ENCODE measurements at regions not wholly inside any gene's neighbourhood (a gene's known extent, or its start where the extent isn't known, plus 50 kb on each side); places are given as distances from the start of the nearest gene placed in this dataset.

DNA sequence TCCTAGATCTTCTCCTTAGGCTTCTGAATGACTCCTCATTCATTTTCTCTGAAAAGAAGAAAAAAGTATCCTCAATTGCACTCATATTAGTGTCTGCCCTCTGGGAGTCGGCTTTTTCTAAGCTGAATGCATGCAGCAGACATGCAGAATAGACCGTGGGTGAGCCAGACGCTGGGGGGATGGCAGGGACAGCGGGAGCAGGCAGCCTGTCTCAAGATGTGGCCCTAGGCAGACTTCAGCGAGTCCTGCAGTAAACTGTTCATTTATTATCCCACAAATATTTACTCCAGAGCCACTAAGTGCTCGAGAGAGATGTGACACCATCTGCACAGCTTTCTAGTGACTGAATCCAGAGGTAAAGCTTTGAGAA, 164.9 kb upstream of the RAI14 start:
- no peaks in the 10 kb centered on the region for H3K9me3 Mint-ChIP-seq

DNA sequence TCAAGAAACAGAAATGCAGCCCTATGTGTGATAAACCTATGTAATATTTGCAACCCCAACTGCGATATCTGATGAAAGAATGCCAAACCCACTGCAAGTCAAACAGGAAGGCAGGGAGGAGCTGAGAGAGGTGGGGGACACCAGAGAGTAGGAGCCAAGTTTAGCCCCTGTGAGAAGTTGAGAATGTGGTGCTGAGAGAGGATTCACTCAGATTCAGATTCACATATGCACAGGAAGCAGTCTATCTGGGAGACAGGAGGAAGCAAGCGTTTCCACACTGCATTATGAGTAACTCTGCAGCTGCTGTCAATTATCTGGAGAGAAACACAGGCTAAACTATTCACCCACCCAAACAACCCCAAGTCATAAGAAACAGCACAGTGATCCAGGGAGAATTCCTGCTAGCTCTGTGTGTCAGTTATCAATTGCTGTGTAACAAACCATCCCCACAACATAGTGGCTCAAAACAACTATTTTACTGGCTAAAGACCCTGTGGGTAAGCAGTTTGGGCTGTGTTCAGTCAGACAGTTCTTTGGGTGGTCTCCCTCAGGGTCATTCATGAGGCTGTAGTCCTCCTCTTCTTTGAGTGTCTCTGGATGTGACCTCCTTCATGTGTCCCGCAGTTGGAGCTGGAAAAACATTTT, 161.9 kb upstream of the RAI14 start:
- Mint-ChIP-seq H3K4me3 (no peak overlapping the region), H3K9me3 (no peaks in the 10 kb centered on the region), H3K36me3 (ENCODE audit: insufficient read depth) (peaks cover 2% of the 10 kb centered on the region), H3K4me1 (ENCODE audit: low read depth in 2 of 2) (peaks cover 10 to 25% of the 10 kb centered on the region in 2 donors), H3K27me3 (peaks cover 0 to 33% of the 10 kb centered on the region in 2 donors), H3K27ac (peak overlapping the region in 1 of 2 donors; percentile 85)
- DNase-seq (no peak), ATAC-seq (replicated peaks) (peak; percentile 21)

More for the DNA sequence above, 164.9 kb upstream of the RAI14 start:
- ATAC-seq (replicated peaks) = no peak
- Mint-ChIP-seq H3K27me3 (peaks cover 16 to 47% of the 10 kb centered on the region in 2 donors), H3K4me1 (ENCODE audit: low read depth in 2 of 2) (peaks cover 6 to 17% of the 10 kb centered on the region in 2 donors), H3K36me3 (ENCODE audit: insufficient read depth) (peaks cover 2% of the 10 kb centered on the region), H3K27ac (no peak overlapping the region), H3K4me3 (no peak overlapping the region)
- DNase-seq = no peak

DNA sequence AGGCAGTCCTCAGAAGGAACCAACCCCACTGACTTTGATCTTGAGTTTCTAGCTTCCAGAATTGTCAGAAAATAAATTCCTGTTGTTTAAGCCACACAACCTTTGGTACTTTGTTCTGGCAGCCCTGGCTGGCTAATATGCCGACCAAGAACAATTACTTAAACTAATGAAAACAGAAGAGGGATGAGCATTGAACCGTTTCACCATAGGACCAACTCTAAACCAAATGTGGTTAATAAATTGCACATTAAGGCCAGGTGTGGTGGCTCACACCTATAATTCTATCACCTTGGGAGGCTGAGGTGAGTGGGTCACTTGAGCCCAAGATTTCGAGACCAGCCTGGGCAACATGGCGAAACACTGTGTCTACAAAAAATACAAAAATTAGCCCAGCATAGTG, 160.9 kb upstream of the RAI14 start:
- H3K27me3 Mint-ChIP-seq = peaks cover 0 to 25% of the 10 kb centered on the region in 2 donors
- H3K27ac Mint-ChIP-seq = peak overlapping the region in 1 of 2 donors; percentile 85
- peaks cover 13 to 28% of the 10 kb centered on the region in 2 donors for H3K4me1 Mint-ChIP-seq (ENCODE audit: low read depth in 2 of 2)
- no peak overlapping the region for H3K4me3 Mint-ChIP-seq
- H3K9me3 Mint-ChIP-seq = no peaks in the 10 kb centered on the region
- DNase-seq (no peak), ATAC-seq (replicated peaks) (no peak)
- H3K36me3 Mint-ChIP-seq (ENCODE audit: insufficient read depth) = no peaks in the 10 kb centered on the region

DNA sequence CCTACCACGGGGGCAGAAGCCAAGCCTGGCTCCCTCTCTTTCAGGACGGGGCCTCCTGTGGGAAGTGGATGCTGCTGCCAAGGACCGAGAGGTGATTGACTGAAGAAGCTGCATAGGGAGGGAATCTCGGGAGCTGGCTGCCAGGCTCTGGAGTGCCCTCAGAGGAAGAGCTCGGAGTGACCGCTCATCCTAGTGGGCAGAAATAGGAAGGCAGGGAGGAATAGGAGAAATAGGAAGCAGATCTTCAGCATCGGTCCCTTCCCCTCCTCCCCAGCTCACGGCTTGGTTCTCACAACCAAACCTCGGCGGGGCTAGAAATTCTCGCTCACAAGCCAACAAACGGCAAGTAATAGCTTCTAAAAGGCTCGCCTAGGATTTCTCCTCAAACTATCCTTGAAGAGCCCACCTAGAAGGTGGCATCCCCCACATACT, 159.9 kb upstream of the RAI14 start:
- Mint-ChIP-seq H3K36me3 (ENCODE audit: insufficient read depth) (no peaks in the 10 kb centered on the region), H3K4me1 (ENCODE audit: low read depth in 2 of 2) (peaks cover 12 to 23% of the 10 kb centered on the region in 2 donors), H3K4me3 (no peak overlapping the region), H3K9me3 (no peaks in the 10 kb centered on the region), H3K27ac (no peak overlapping the region), H3K27me3 (peaks cover 0 to 20% of the 10 kb centered on the region in 2 donors)
- DNase-seq = no peak
- no peak for ATAC-seq (replicated peaks)

DNA sequence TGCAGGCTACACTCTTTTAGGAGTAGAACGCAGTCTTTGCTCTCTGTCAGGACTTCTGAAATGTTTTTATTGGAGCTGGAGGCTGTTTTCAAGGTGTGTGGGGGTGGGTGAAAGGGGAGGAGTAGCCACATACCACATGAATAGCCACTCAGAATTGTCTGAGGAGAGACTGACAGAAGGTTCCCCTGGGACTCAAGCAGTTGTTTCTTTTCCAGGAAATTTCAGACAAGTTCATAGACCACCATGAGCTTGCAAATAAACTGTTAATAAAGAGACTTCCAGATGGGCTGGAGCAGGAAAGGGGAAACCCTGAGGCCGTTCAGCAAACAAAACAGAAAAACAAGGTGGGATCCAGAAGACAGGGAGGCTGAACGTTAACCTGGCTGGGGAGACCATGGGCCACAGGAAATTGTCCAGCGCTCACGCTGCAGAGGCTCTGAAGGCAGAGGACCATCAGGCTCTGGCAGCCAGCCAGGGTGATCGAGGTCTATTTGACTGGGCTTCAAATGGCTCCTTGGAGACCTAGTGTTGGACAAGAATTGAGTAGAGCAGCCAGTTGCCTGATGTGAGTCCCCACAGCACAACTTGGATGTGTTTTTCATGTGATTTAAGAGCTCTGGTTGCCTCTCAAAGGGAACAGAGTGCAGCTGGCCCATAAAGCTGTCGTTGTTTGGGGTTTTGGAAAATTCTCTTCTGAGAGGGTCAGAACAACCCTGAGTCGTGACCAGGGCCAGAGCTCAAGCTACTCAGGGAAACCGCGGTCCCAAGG, 159.2 kb upstream of the RAI14 start:
- H3K4me3 Mint-ChIP-seq = no peak overlapping the region
- peaks cover 0 to 18% of the 10 kb centered on the region in 2 donors for H3K27me3 Mint-ChIP-seq
- H3K27ac Mint-ChIP-seq = no peak overlapping the region
- peaks cover 12 to 23% of the 10 kb centered on the region in 2 donors for H3K4me1 Mint-ChIP-seq (ENCODE audit: low read depth in 2 of 2)
- ATAC-seq (replicated peaks) (no peak), DNase-seq (no peak)
- H3K9me3 Mint-ChIP-seq = no peaks in the 10 kb centered on the region
- no peaks in the 10 kb centered on the region for H3K36me3 Mint-ChIP-seq (ENCODE audit: insufficient read depth)

DNA sequence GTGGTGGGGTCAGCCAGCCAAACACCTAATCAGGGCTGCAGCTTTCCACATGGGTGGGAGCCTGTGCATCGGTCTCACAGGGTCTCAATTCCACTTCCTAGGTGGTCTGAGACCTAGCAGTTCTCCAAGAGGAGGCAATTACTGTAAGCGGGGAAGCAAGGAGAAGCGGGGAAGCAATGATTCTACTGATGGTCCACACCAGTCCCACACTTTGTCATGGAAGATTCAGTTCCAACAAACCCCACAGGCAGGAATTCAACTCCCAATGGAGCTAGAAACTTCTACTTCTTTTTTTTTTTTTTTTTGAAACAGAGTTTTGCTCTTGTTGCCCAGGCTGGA, 158.7 kb upstream of the RAI14 start:
- ATAC-seq (replicated peaks) = no peak
- no peak for DNase-seq
- H3K9me3 Mint-ChIP-seq = no peaks in the 10 kb centered on the region
- no peak overlapping the region for H3K4me3 Mint-ChIP-seq
- H3K4me1 Mint-ChIP-seq (ENCODE audit: low read depth in 2 of 2) = peaks cover 12 to 23% of the 10 kb centered on the region in 2 donors
- H3K27ac Mint-ChIP-seq = no peak overlapping the region
- H3K27me3 Mint-ChIP-seq = peaks cover 0 to 24% of the 10 kb centered on the region in 2 donors
- H3K36me3 Mint-ChIP-seq (ENCODE audit: insufficient read depth) = no peaks in the 10 kb centered on the region

DNA sequence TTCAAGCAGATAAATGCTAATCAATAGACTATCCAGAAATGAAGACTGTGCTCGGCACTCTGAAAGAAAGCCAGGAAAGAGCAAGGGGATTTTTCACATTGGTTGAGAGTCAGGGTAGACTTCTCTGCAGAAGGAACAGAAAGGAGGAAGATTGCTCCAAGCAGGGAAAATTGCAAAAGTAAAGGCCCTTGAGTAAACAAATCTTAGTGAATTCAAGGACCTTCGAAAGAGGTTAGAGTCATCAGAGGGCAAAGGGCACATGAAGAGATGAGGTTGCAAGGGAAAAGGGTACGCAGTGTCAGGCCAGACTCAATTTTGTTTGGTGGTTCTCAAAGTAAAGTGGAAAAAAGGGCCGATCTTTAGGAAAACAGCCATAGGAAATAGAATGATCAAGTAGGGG, 157.6 kb upstream of the RAI14 start:
- ATAC-seq (replicated peaks) (no peak), DNase-seq (no peak)
- peak overlapping the region in 1 of 2 donors; percentile 59 for H3K27ac Mint-ChIP-seq
- H3K9me3 Mint-ChIP-seq = no peaks in the 10 kb centered on the region
- H3K27me3 Mint-ChIP-seq = peaks cover 5 to 35% of the 10 kb centered on the region in 2 donors
- H3K4me3 Mint-ChIP-seq = no peak overlapping the region
- H3K4me1 Mint-ChIP-seq (ENCODE audit: low read depth in 2 of 2) = peaks cover 12 to 23% of the 10 kb centered on the region in 2 donors
- no peaks in the 10 kb centered on the region for H3K36me3 Mint-ChIP-seq (ENCODE audit: insufficient read depth)

DNA sequence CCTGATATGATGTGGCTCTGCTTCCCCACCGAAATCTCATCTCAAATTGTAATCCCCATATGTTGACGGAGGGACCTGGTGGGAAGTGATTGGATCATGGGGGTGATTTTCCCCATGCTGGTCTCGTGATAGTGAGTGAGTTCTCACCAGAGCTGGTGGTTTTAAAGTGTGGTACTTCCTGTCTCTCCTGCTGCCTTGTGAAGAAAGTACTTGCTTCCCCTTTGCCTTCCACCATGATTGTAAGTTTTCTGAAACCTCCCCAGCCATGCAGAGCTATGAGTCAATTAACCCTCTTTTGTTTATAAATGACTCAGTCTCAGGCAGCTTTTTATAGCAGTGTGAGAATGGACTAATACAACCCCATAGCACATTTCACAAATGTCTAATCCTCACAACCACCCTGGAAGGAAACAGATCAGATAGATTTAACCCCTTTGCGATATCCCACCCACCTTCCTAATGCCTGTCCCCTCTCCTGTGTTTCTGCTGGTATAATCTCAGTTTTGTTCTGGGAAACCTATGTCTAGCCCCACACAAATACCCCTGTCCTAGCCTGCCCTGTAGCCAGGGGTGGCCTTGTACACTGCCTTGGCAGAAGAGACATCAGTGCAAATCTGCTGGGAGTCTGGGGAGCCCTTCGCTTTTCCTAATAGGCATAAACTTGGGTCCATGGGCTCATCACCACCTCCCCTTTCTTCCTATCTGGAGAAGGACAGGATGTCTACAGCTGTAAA, 157.0 kb upstream of the RAI14 start:
- peak overlapping the region in 1 of 2 donors; percentile 54 for H3K4me3 Mint-ChIP-seq

DNA sequence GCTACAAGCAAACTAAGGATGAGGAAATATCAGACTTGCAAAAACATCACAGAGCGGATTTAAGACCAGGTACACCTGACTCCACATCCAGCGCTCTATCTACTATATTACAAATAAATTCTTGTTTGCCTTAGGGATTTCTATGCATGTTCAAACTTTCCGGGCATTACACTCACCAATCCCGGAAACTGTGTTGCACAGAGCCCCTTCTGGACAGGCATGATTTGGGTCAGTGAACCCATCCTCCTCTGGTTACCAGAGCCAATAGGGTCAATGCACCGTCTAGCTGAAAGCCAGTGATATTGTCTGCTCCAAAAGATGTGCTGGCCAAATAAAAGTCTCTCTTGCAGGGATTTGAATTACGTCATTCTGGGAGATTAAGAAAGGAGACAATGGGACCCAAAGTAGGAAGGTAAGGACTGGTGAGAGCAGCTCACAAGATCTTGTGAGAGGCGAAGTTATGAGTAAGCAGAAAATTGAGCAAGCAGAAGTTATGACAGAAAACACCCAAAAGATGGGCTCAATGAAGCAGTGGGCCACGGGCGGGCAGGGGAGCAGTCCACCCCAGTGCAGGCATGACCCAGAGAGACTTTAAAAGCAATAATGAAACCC, 155.8 kb upstream of the RAI14 start:
- peaks cover 9 to 16% of the 10 kb centered on the region in 2 donors for H3K4me1 Mint-ChIP-seq (ENCODE audit: low read depth in 2 of 2)
- no peaks in the 10 kb centered on the region for H3K9me3 Mint-ChIP-seq
- DNase-seq (no peak), ATAC-seq (replicated peaks) (no peak)
- H3K27ac Mint-ChIP-seq = no peak overlapping the region
- peaks cover 20 to 45% of the 10 kb centered on the region in 2 donors for H3K27me3 Mint-ChIP-seq
- no peak overlapping the region for H3K4me3 Mint-ChIP-seq
- H3K36me3 Mint-ChIP-seq (ENCODE audit: insufficient read depth) = no peaks in the 10 kb centered on the region

More for the DNA sequence above, 157.0 kb upstream of the RAI14 start:
- no peak for DNase-seq
- H3K36me3 Mint-ChIP-seq (ENCODE audit: insufficient read depth) = no peaks in the 10 kb centered on the region
- ATAC-seq (replicated peaks) = peak; percentile 55
- H3K27me3 Mint-ChIP-seq = peaks cover 10 to 41% of the 10 kb centered on the region in 2 donors
- peak overlapping the region; percentile 4 to 59 for H3K27ac Mint-ChIP-seq
- H3K4me1 Mint-ChIP-seq (ENCODE audit: low read depth in 2 of 2) = peaks cover 10 to 23% of the 10 kb centered on the region in 2 donors
- H3K9me3 Mint-ChIP-seq = no peaks in the 10 kb centered on the region

DNA sequence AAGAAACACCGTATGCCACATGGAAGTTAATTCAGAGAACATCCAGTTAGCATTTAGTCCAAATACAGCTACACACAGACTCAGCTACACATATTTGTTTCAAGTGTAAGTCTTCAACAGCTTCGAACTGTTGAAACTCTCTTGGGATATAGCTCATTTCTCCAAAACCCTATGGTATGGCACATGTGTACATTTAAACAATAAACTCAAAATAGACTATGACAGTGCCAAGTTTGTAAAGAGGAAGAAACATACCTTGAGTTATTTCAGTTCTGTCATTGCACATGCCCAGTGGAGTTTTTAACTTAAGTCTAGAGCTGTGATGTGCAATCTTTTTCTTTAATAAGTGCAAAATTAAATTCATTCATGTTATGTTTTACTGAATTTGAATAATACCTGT, 155.1 kb upstream of the RAI14 start:
- DNase-seq (no peak), ATAC-seq (replicated peaks) (no peak)
- H3K27ac Mint-ChIP-seq = no peak overlapping the region
- no peaks in the 10 kb centered on the region for H3K36me3 Mint-ChIP-seq (ENCODE audit: insufficient read depth)
- H3K4me3 Mint-ChIP-seq = no peak overlapping the region
- peaks cover 9 to 15% of the 10 kb centered on the region in 2 donors for H3K4me1 Mint-ChIP-seq (ENCODE audit: low read depth in 2 of 2)
- no peaks in the 10 kb centered on the region for H3K9me3 Mint-ChIP-seq
- H3K27me3 Mint-ChIP-seq = peaks cover 24 to 48% of the 10 kb centered on the region in 2 donors

DNA sequence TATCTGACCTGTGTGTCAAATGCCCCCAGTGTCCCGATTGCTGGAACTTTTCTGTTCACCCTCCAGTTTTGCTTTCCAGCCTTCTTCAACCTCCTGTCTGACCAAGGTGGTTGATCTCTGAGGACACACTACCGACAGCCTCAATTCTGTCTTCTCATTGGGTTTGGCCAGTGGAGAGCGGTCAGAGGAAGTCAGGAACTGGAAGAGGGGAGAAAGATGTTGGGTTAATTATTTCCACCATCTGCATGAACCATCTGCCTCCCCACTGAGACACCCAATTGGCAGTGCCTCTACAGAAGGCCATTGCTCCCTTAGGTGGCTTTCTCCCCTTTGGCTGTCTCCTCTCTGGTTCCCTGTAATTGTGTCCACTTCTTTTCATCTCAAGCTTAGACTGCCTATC, 154.3 kb upstream of the RAI14 start:
- Mint-ChIP-seq H3K27ac (no peak overlapping the region), H3K9me3 (no peaks in the 10 kb centered on the region), H3K4me1 (ENCODE audit: low read depth in 2 of 2) (peaks cover 7 to 12% of the 10 kb centered on the region in 2 donors), H3K4me3 (no peak overlapping the region), H3K36me3 (ENCODE audit: insufficient read depth) (no peaks in the 10 kb centered on the region), H3K27me3 (peaks cover 24 to 39% of the 10 kb centered on the region in 2 donors)
- DNase-seq (no peak), ATAC-seq (replicated peaks) (no peak)

DNA sequence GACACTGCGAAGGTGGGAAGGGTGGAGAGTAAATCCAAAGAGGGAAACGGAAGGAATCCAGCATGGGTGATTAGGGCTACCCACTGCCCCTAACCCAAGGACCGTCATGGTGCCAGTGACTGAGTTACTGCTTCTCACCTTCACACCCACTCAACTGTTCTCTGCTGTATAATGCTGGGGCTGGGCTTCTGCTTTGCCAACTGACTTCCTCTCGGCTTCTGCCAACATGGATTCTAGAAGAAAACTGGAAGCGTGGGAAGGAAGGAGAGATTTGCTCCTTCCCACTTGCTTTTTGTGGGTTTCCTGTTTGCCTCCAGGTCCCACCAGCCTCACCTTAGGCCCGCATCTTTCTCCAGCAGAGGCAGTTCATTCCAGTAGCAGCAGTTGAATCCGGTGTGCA, 153.5 kb upstream of the RAI14 start:
- Mint-ChIP-seq H3K27me3 (peaks cover 24 to 37% of the 10 kb centered on the region in 2 donors), H3K4me1 (ENCODE audit: low read depth in 2 of 2) (peaks cover 7 to 12% of the 10 kb centered on the region in 2 donors), H3K9me3 (no peaks in the 10 kb centered on the region), H3K4me3 (no peak overlapping the region), H3K36me3 (ENCODE audit: insufficient read depth) (no peaks in the 10 kb centered on the region), H3K27ac (no peak overlapping the region)
- ATAC-seq (replicated peaks) (no peak), DNase-seq (no peak)

Measured in effector memory CD8-positive, alpha-beta T cell (primary cell).